GM19468 (cell line): ENCODE measurements at regions not wholly inside any gene's neighbourhood (a gene's known extent, or its start where the extent isn't known, plus 50 kb on each side); places are given as distances from the start of the nearest gene placed in this dataset.
"Not testable (repeated sequence)": the region's sequence is repeated elsewhere in the genome, so short reads cannot be mapped to it uniquely, and the experiment has no call there.

Source experiments
- ATAC-seq: cut with Tn5 transposase; IDR thresholded peaks from one replicate; pipeline ENCODE4 v1.9.1; 2021; ENCODE audit warnings: mild to moderate bottlenecking, moderate library complexity, moderate number of reproducible peaks; ENCODE audit not compliant: unreplicated experiment; ENCODE audit errors: extremely low read depth

GRCh38 chr5:18489703-18490102, 855.4 kb downstream of the TAF11L14 start:
- ATAC-seq: no peak

- no peak for ATAC-seq
Observed at GRCh38 chr5:18491349-18491748, 857.1 kb downstream of the TAF11L14 start.

- ATAC-seq: no peak
Observed at GRCh38 chr5:18495157-18495556, 860.9 kb downstream of the TAF11L14 start.

- ATAC-seq: no peak
Observed at GRCh38 chr5:18496041-18496440, 861.8 kb downstream of the TAF11L14 start.

GRCh38 chr5:18497089-18497488, 862.8 kb downstream of the TAF11L14 start:
- ATAC-seq: no peak

GRCh38 chr5:18503797-18504328, 869.6 kb downstream of the TAF11L14 start:
- no peak for ATAC-seq

- ATAC-seq: no peak
Observed at GRCh38 chr5:18507114-18507513, 872.9 kb downstream of the TAF11L14 start.

GRCh38 chr5:18517641-18518380, 883.6 kb downstream of the TAF11L14 start:
- no peak for ATAC-seq

- ATAC-seq: no peak
Observed at GRCh38 chr5:18523380-18523779, 889.1 kb downstream of the TAF11L14 start.

- no peak for ATAC-seq
Observed at GRCh38 chr5:18526792-18527405, 892.6 kb downstream of the TAF11L14 start.

GRCh38 chr5:18533137-18533536, 898.9 kb downstream of the TAF11L14 start:
- no peak for ATAC-seq

GRCh38 chr5:18534119-18534518, 899.9 kb downstream of the TAF11L14 start:
- no peak for ATAC-seq

- ATAC-seq: not testable (repeated sequence)
Observed at GRCh38 chr5:18535753-18536152, 901.5 kb downstream of the TAF11L14 start.

GRCh38 chr5:18544421-18544820, 910.2 kb downstream of the TAF11L14 start:
- no peak for ATAC-seq

- ATAC-seq: no peak
Observed at GRCh38 chr5:18546591-18546990, 912.3 kb downstream of the TAF11L14 start.

GRCh38 chr5:18551716-18552115, 917.5 kb downstream of the TAF11L14 start:
- no peak for ATAC-seq

- no peak for ATAC-seq
Observed at GRCh38 chr5:18553269-18553668, 919.0 kb downstream of the TAF11L14 start.

- no peak for ATAC-seq
Observed at GRCh38 chr5:18560602-18561001, 926.3 kb downstream of the TAF11L14 start.

GRCh38 chr5:18563853-18564252, 929.6 kb downstream of the TAF11L14 start:
- ATAC-seq: no peak

- no peak for ATAC-seq
Observed at GRCh38 chr5:18566671-18567070, 932.4 kb downstream of the TAF11L14 start.

- no peak for ATAC-seq
Observed at GRCh38 chr5:18576586-18576985, 942.3 kb downstream of the TAF11L14 start.

GRCh38 chr5:18601185-18601584, 966.9 kb downstream of the TAF11L14 start:
- no peak for ATAC-seq
